Ascending aorta (tissue), 2 donors: ENCODE measurements at regions not wholly inside any gene's neighbourhood (a gene's known extent, or its start where the extent isn't known, plus 50 kb on each side); places are given as distances from the start of the nearest gene placed in this dataset.

ENCODE experiments used
- DNase-seq, 2 donors: peaks; one replicate each; pipeline ENCODE4 v3.0.0-alpha.2; 2019; ENCODE audit warnings: low spot score in 2 of 2
- H3K27ac ChIP-seq, 2 donors: fragments of 200-600 bp; sonication (generic); one replicate each; pipeline ENCODE4 v1.5.1; 2016 to 2017; ENCODE audit warnings: mild to moderate bottlenecking in 1 of 2
- H3K27me3 ChIP-seq: fragments of 200-600 bp; sonication (generic); one replicate; pipeline ENCODE4 v1.5.1; 2017
- H3K36me3 ChIP-seq, 2 donors: fragments of 200-600 bp; sonication (generic); one replicate each; pipeline ENCODE4 v1.5.1; 2016
- H3K4me1 ChIP-seq, 2 donors: fragments of 200-600 bp; sonication (generic); one replicate each; pipeline ENCODE4 v1.5.1; 2016 to 2017; ENCODE audit warnings: mild to moderate bottlenecking in 1 of 2
- H3K4me3 ChIP-seq, 2 donors: fragments of 200-600 bp; sonication (generic); one replicate each; pipeline ENCODE4 v1.5.1; 2016 to 2017; ENCODE audit warnings: mild to moderate bottlenecking in 1 of 2
- H3K9me3 ChIP-seq, 2 donors: fragments of 200-600 bp; sonication (generic); one replicate each; pipeline ENCODE4 v1.5.1; 2016
- CTCF ChIP-seq, 3 experiments: fragments of 200-600 bp in 2 of 3; fragments of 450-650 bp in 1 of 3; sonication (generic) in 2 of 3; IDR thresholded peaks; one replicate each; pipeline ENCODE4 v1.5.1; 2016 to 2019; ENCODE audit warnings: antibody characterized with exemption in 3 of 3, mild to moderate bottlenecking in 1 of 3, moderate library complexity in 1 of 3
- intact Hi-C: fragments of 100-400 bp; cut with DNase I; formaldehyde crosslinking; loops from one replicate; pipeline ENCODE4 v1.15.1; 2023

GRCh38 chr10:120719333-120719732 is 131.8 kb upstream of the WDR11 start:
- H3K27me3 ChIP-seq: no peaks in the 10 kb centered on the region
- TF ChIP-seq CTCF (IDR thresholded peaks at IDR 0.05): no peak
- H3K27ac ChIP-seq: no peak overlapping the region
- H3K4me3 ChIP-seq: no peak overlapping the region
- no peaks in the 10 kb centered on the region for H3K4me1 ChIP-seq
- no peaks in the 10 kb centered on the region for H3K36me3 ChIP-seq
- intact Hi-C loops: no loop called here
- no peak for DNase-seq
- H3K9me3 ChIP-seq: no peaks in the 10 kb centered on the region

- no peaks in the 10 kb centered on the region for H3K36me3 ChIP-seq
- no peaks in the 10 kb centered on the region for H3K27me3 ChIP-seq
- intact Hi-C loops: no loop called here
- H3K4me1 ChIP-seq: no peaks in the 10 kb centered on the region
- no peak overlapping the region for H3K27ac ChIP-seq
- DNase-seq: no peak
- no peaks in the 10 kb centered on the region for H3K9me3 ChIP-seq
- no peak overlapping the region for H3K4me3 ChIP-seq
- no peak for TF ChIP-seq CTCF (IDR thresholded peaks at IDR 0.05)
These were observed 124.2 kb upstream of the WDR11 start for GRCh38 chr10:120727001-120727400.

GRCh38 chr10:120729547-120729946 is 121.6 kb upstream of the WDR11 start:
- intact Hi-C loops: no loop called here
- TF ChIP-seq CTCF (IDR thresholded peaks at IDR 0.05): no peak
- Histone ChIP-seq H3K4me1 (no peaks in the 10 kb centered on the region), H3K27me3 (no peaks in the 10 kb centered on the region), H3K27ac (no peak overlapping the region), H3K36me3 (no peaks in the 10 kb centered on the region), H3K4me3 (no peak overlapping the region), H3K9me3 (no peaks in the 10 kb centered on the region)
- DNase-seq: no peak

- intact Hi-C loops: no loop called here
- no peak for DNase-seq
- H3K36me3 ChIP-seq: no peaks in the 10 kb centered on the region
- no peak overlapping the region for H3K27ac ChIP-seq
- no peaks in the 10 kb centered on the region for H3K27me3 ChIP-seq
- H3K9me3 ChIP-seq: no peaks in the 10 kb centered on the region
- H3K4me3 ChIP-seq: no peak overlapping the region
- no peak for TF ChIP-seq CTCF (IDR thresholded peaks at IDR 0.05)
- no peaks in the 10 kb centered on the region for H3K4me1 ChIP-seq
These were observed 119.1 kb upstream of the WDR11 start for GRCh38 chr10:120732067-120732466.

GRCh38 chr10:120732643-120733313 is 118.4 kb upstream of the WDR11 start:
- no peaks in the 10 kb centered on the region for H3K27me3 ChIP-seq
- no peaks in the 10 kb centered on the region for H3K36me3 ChIP-seq
- no peak for DNase-seq
- intact Hi-C loops: no loop called here
- H3K4me3 ChIP-seq: no peak overlapping the region
- H3K4me1 ChIP-seq: no peaks in the 10 kb centered on the region
- H3K27ac ChIP-seq: no peak overlapping the region
- TF ChIP-seq CTCF (IDR thresholded peaks at IDR 0.05): no peak
- no peaks in the 10 kb centered on the region for H3K9me3 ChIP-seq
